HG02970 (cell line): ENCODE measurements at regions not wholly inside any gene's neighbourhood (a gene's known extent, or its start where the extent isn't known, plus 50 kb on each side); places are given as distances from the start of the nearest gene placed in this dataset.
"Not testable (repeated sequence)": the region's sequence is repeated elsewhere in the genome, so short reads cannot be mapped to it uniquely, and the experiment has no call there.

Experiments used
- ATAC-seq: cut with Tn5 transposase; IDR thresholded peaks from one replicate; pipeline ENCODE4 v1.9.1; 2021; ENCODE audit warnings: mild to moderate bottlenecking, moderate library complexity, moderate number of reproducible peaks; ENCODE audit not compliant: unreplicated experiment, low FRiP score

- ATAC-seq = no peak
These were observed 159.6 kb upstream of the KCNH8 start for GRCh38 chr3:18988614-18989229.

- ATAC-seq = no peak
These were observed 160.4 kb upstream of the KCNH8 start for GRCh38 chr3:18987862-18988447.

- ATAC-seq = no peak
These were observed 161.2 kb upstream of the KCNH8 start for GRCh38 chr3:18987070-18987469.

GRCh38 chr3:18982920-18983319, 165.4 kb upstream of the KCNH8 start:
- no peak for ATAC-seq

- not testable (repeated sequence) for ATAC-seq
These were observed 172.2 kb upstream of the KCNH8 start for GRCh38 chr3:18976102-18976501.

- no peak for ATAC-seq
These were observed 180.2 kb upstream of the KCNH8 start for GRCh38 chr3:18968120-18968519.

- no peak for ATAC-seq
These were observed 182.5 kb upstream of the KCNH8 start for GRCh38 chr3:18965781-18966180.

GRCh38 chr3:18964640-18965039, 183.7 kb upstream of the KCNH8 start:
- no peak for ATAC-seq

GRCh38 chr3:18951333-18951732, 197.0 kb upstream of the KCNH8 start:
- ATAC-seq = no peak

GRCh38 chr3:18946524-18946923, 201.8 kb upstream of the KCNH8 start:
- ATAC-seq = no peak

- no peak for ATAC-seq
These were observed 210.7 kb upstream of the KCNH8 start for GRCh38 chr3:18937574-18937973.

- ATAC-seq = no peak
These were observed 229.2 kb upstream of the KCNH8 start for GRCh38 chr3:18919158-18919557.

GRCh38 chr3:18917923-18918322, 230.4 kb upstream of the KCNH8 start:
- no peak for ATAC-seq

GRCh38 chr3:18902081-18902793, 246.1 kb upstream of the KCNH8 start:
- no peak for ATAC-seq

GRCh38 chr3:18901571-18901970, 246.7 kb upstream of the KCNH8 start:
- no peak for ATAC-seq

GRCh38 chr3:18900994-18901393, 247.3 kb upstream of the KCNH8 start:
- no peak for ATAC-seq

- ATAC-seq = no peak
These were observed 249.4 kb upstream of the KCNH8 start for GRCh38 chr3:18898911-18899310.

- no peak for ATAC-seq
These were observed 255.6 kb upstream of the KCNH8 start for GRCh38 chr3:18892756-18893155.

- ATAC-seq = no peak
These were observed 256.3 kb upstream of the KCNH8 start for GRCh38 chr3:18892047-18892446.

- ATAC-seq = no peak
These were observed 256.7 kb upstream of the KCNH8 start for GRCh38 chr3:18891641-18892040.

- ATAC-seq = no peak
These were observed 257.9 kb upstream of the KCNH8 start for GRCh38 chr3:18890449-18890848.

- ATAC-seq = no peak
These were observed 259.5 kb upstream of the KCNH8 start for GRCh38 chr3:18888819-18889218.
